GM18951 (cell line): ENCODE measurements at regions not wholly inside any gene's neighbourhood (a gene's known extent, or its start where the extent isn't known, plus 50 kb on each side); places are given as distances from the start of the nearest gene placed in this dataset.

Source experiments
- POLR2A ChIP-seq: IDR thresholded peaks from 4 replicates; pipeline ENCODE4 v1.6.1; 2011; ENCODE audit warnings: mild to moderate bottlenecking; ENCODE audit not compliant: insufficient read length, insufficient read depth; ENCODE audit errors: extremely low read depth
- in situ Hi-C: fragments of 300-500 bp; cut with MboI; formaldehyde crosslinking; loops from one replicate; pipeline ENCODE4 v1.12.0; 2022; ENCODE audit warnings: low sequenced_read_pairs, mixed read lengths, inconsistent platforms; ENCODE audit not compliant: unreplicated experiment

DNA sequence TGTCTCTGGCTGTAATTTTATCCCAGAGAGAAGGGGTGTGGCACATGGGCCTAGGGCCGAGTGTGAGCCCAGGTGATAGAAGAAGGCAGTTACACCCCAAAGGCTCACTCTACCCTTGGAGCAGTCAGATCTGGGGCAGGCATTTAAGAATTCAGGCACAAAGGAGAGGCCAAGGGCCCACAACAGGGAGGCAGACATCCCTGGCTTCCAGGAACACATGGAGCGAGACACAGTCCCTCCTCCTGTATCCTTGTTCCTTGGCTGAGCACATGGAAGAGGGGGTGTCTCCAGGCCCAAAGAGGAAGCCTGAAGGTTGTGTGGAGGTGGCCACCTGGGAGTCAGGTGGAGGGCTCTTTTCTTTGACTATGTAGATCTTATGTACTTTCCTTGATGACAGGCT lies 286.2 kb downstream of the RPS24 start:
- TF ChIP-seq POLR2A: no peak
- in situ Hi-C loops: no loop called here

DNA sequence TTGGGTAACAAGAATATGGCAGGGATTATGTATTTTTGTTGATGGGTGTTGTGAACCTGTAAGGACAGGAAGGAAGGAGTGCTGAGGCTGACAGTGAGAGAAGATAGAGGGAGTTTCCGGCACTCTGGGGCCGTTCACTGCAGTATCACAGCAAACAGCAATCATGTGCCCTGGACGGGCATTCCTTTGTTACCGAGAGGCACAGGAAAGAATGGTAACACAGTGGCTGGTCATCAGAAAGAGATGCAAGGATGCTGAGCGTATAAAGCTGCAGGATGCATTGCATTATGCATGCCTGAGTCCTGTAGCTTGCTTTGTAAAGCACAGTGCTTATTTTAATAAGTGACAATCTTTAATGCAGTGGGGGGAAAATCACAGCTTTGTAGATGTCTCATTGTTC lies 286.8 kb downstream of the RPS24 start:
- TF ChIP-seq POLR2A: no peak
- in situ Hi-C loops: no loop called here

DNA sequence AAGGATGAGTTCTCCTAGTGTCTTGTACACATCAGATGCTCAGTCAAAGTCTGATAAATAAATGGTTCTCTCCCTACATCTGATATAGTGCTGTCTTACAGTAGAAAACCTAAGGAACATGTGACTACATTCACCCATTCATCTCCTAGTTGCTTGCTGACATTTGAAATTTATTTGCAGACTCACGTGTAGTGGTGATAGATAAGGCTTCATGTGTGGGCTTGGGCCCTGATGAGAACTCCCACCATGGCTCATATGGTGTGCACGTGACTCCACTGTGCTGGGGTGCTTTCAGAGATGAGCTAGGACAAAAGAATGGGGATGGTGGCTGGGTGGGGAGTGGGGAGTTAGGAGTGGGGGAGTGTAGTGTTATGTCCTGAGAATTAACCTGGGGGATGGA lies 287.3 kb downstream of the RPS24 start:
- TF ChIP-seq POLR2A: no peak
- in situ Hi-C loops: no loop called here

DNA sequence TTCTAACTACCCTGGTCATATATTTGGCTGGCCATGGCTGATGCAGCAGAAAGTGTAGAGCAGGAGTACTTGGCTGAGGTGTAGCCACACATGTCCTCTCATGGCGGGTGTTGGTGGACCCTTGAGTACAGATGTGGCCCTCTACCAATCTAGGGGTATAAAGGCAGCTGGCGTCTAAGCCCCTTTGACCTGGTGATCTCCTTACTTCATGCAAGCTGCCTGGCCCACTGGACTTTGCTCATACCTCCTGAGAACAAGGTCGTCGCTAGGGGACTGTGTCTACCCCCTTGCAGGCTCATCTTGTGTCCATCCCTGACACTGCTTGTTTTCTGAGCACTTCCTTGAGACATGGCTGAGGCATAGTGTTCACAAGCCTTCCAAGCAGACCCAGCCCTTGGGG lies 287.8 kb downstream of the RPS24 start:
- in situ Hi-C loops: no loop called here
- TF ChIP-seq POLR2A: no peak

DNA sequence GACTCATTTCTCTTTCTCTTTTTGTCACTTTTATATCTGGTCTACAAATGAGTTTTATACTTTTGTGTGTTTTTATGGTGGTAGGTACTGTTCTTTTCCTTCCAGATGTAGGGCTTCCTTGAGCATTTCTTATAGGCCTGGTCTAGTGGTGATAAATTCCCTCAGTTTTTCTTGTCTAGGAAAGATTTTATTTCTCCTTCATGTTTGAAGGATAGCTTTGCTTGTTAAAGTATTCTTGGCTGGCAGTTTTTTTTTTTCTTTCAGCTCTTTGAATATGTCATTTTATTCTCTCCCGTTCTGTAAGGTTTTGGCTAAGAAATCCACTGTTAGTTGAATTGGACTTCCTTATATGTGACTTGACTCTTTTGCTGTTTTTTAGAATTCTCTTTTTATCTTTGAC lies 292.7 kb downstream of the RPS24 start:
- in situ Hi-C loops: no loop called here
- TF ChIP-seq POLR2A: no peak

GRCh38 chr10:78327778-78328591 lies 294.3 kb downstream of the RPS24 start:
- in situ Hi-C loops: no loop called here
- no peak for TF ChIP-seq POLR2A

GRCh38 chr10:78328592-78329404 lies 295.1 kb downstream of the RPS24 start:
- in situ Hi-C loops: no loop called here
- TF ChIP-seq POLR2A: no peak

- TF ChIP-seq POLR2A: no peak
- in situ Hi-C loops: no loop called here
Measured at GRCh38 chr10:78330884-78331283, 297.2 kb downstream of the RPS24 start.

DNA sequence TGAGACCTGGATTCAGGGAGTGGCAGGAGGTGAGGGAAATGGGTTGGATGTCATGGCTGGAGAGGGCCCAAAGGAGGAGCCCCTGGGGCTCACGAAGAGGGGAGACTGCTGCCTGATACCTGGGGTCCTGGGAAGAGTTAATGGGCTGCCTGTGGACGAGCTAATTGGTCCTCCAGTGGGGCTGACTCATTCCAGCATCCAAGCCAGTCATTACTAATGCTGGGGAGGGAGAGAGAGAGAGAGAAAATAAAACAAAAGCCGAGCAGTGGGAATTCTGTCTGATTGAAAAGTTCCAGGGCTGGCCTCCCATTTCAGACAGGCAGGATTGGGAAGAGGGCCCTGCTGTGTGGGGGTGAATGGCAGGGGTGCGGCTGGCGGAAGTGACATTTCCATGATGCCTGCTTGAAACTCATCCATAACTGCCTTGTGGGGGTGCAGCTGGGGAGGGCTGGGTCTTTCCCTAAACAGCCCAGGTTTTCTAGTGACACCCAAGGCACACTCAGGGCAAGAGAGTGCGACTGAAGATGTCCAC lies 297.8 kb downstream of the RPS24 start:
- TF ChIP-seq POLR2A: no peak
- in situ Hi-C loops: no loop called here

GRCh38 chr10:78332012-78332411 lies 298.3 kb downstream of the RPS24 start:
- in situ Hi-C loops: no loop called here
- no peak for TF ChIP-seq POLR2A

GRCh38 chr10:78332657-78333056 lies 299.0 kb downstream of the RPS24 start:
- in situ Hi-C loops: no loop called here
- TF ChIP-seq POLR2A: no peak

GRCh38 chr10:78333362-78334143 lies 299.9 kb downstream of the RPS24 start:
- TF ChIP-seq POLR2A: no peak
- in situ Hi-C loops: no loop called here

- in situ Hi-C loops: no loop called here
- TF ChIP-seq POLR2A: no peak
Measured at GRCh38 chr10:78335371-78335690, 301.7 kb downstream of the RPS24 start.
